SK-N-MC (cell line): ENCODE measurements at regions not wholly inside any gene's neighbourhood (a gene's known extent, or its start where the extent isn't known, plus 50 kb on each side); places are given as distances from the start of the nearest gene placed in this dataset.

Experiments used
- EZH2 ChIP-seq: fragments of 200-600 bp; sonication (generic); IDR thresholded peaks from one replicate; pipeline ENCODE4 v1.6.1; 2017; ENCODE audit warnings: antibody characterized with exemption
- POLR2AphosphoS5 ChIP-seq: IDR thresholded peaks from 2 replicates; pipeline ENCODE4 v1.6.1; 2012; ENCODE audit warnings: mild to moderate bottlenecking, low read depth, low read length, borderline replicate concordance

GRCh38 chr12:65685514-65685913 is 138.8 kb upstream of the HMGA2 start:
- TF ChIP-seq POLR2AphosphoS5 (no peak), EZH2 (no peak)
